GM23338 (cell line): ENCODE measurements at regions not wholly inside any gene's neighbourhood (a gene's known extent, or its start where the extent isn't known, plus 50 kb on each side); places are given as distances from the start of the nearest gene placed in this dataset.

Experiments
- ATAC-seq: fragments of 200-7000 bp; cut with Tn5 transposase; 3 replicates; pipeline ENCODE4 v1.9.1; 2020
- DNase-seq: peaks from one replicate; pipeline ENCODE4 v3.0.0-alpha.2; 2015; ENCODE audit warnings: low spot score
- H2AFZ ChIP-seq: fragments of 200-600 bp; sonication (generic); 2 replicates; pipeline ENCODE4 v1.8.0; 2016; ENCODE audit warnings: antibody characterized with exemption, mild to moderate bottlenecking, moderate library complexity
- H3F3A ChIP-seq: fragments of 200-600 bp; sonication (generic); replicated peaks from 2 replicates; pipeline ENCODE4 v1.8.0; 2017; ENCODE audit warnings: antibody characterized with exemption, mixed run types, low read depth
- H3K27ac ChIP-seq: fragments of 200-600 bp; sonication (generic); 2 replicates; pipeline ENCODE4 v1.6.1; 2016; ENCODE audit warnings: low read depth
- H3K27me3 ChIP-seq: fragments of 200-600 bp; sonication (generic); 2 replicates; pipeline ENCODE4 v1.8.0; 2016; ENCODE audit warnings: mild to moderate bottlenecking, mixed run types, moderate library complexity; ENCODE audit not compliant: insufficient read depth
- H3K36me3 ChIP-seq: fragments of 200-600 bp; sonication (generic); 2 replicates; pipeline ENCODE4 v1.8.0; 2016; ENCODE audit warnings: mild to moderate bottlenecking; ENCODE audit not compliant: insufficient read depth
- H3K4me1 ChIP-seq: fragments of 200-600 bp; sonication (generic); 2 replicates; pipeline ENCODE4 v1.8.0; 2016; ENCODE audit warnings: mild to moderate bottlenecking, moderate library complexity; ENCODE audit not compliant: insufficient read depth
- H3K4me2 ChIP-seq: fragments of 200-600 bp; sonication (generic); 2 replicates; pipeline ENCODE4 v1.7.1; 2017; ENCODE audit warnings: mixed run types
- H3K4me3 ChIP-seq: fragments of 200-600 bp; sonication (generic); 2 replicates; pipeline ENCODE4 v1.6.1; 2016; ENCODE audit warnings: mixed run types
- H3K79me2 ChIP-seq: fragments of 200-600 bp; sonication (generic); replicated peaks from 2 replicates; pipeline ENCODE4 v1.8.0; 2017; ENCODE audit warnings: mild to moderate bottlenecking; ENCODE audit not compliant: insufficient read depth
- H3K9me2 ChIP-seq: fragments of 200-600 bp; sonication (generic); 2 replicates; pipeline ENCODE4 v1.8.0; 2017; ENCODE audit not compliant: insufficient read depth
- H4K20me1 ChIP-seq: fragments of 200-600 bp; sonication (generic); replicated peaks from 2 replicates; pipeline ENCODE4 v1.8.0; 2017; ENCODE audit warnings: mild to moderate bottlenecking; ENCODE audit not compliant: insufficient read depth
- H3K27ac Mint-ChIP-seq: 2 replicates; pipeline ENCODE4 v1.8.0; 2020; ENCODE audit warnings: inconsistent platforms, mild to moderate bottlenecking, moderate library complexity, mixed read lengths
- H3K27me3 Mint-ChIP-seq: 3 replicates; pipeline ENCODE4 v1.8.0; 2022; ENCODE audit warnings: low read depth, mild to moderate bottlenecking, moderate library complexity, mixed read lengths, inconsistent platforms; ENCODE audit not compliant: insufficient read depth, poor library complexity
- H3K36me3 Mint-ChIP-seq: 3 replicates; pipeline ENCODE4 v1.8.0; 2021; ENCODE audit warnings: low read depth, mild to moderate bottlenecking, inconsistent platforms, moderate library complexity, mixed read lengths
- H3K4me1 Mint-ChIP-seq: 3 replicates; pipeline ENCODE4 v1.8.0; 2020; ENCODE audit warnings: mild to moderate bottlenecking, inconsistent platforms, mixed read lengths
- H3K4me3 Mint-ChIP-seq: 3 replicates; pipeline ENCODE4 v1.8.0; 2021; ENCODE audit warnings: moderate library complexity, mild to moderate bottlenecking, inconsistent platforms, mixed read lengths
- H3K9me3 Mint-ChIP-seq: 3 replicates; pipeline ENCODE4 v1.8.0; 2020; ENCODE audit warnings: moderate library complexity, mild to moderate bottlenecking, inconsistent platforms, mixed read lengths
- CTCF ChIP-seq, 2 experiments: fragments of 200-600 bp in 1 of 2; sonication (generic) in 1 of 2; conservative IDR thresholded peaks; 2 replicates each; pipeline versions ENCODE4 v1.5.1 to v1.6.1; 2016 to 2017; ENCODE audit warnings: antibody characterized with exemption in 2 of 2, low read depth in 2 of 2, mild to moderate bottlenecking in 2 of 2, moderate library complexity in 1 of 2
- EZH2 ChIP-seq: fragments of 200-600 bp; sonication (generic); IDR thresholded peaks from one replicate; pipeline ENCODE4 v1.8.0; 2017; ENCODE audit warnings: antibody characterized with exemption, mild to moderate bottlenecking, low read depth; ENCODE audit not compliant: unreplicated experiment
- EZH2phosphoT487 ChIP-seq: fragments of 200-600 bp; sonication (generic); IDR thresholded peaks from one replicate; pipeline ENCODE4 v1.8.1; 2018; ENCODE audit warnings: antibody characterized with exemption; ENCODE audit not compliant: unreplicated experiment
- JUNB ChIP-seq: IDR thresholded peaks from one replicate; pipeline ENCODE4 v1.6.1; 2016; ENCODE audit warnings: antibody characterized with exemption; ENCODE audit not compliant: unreplicated experiment
- NANOG ChIP-seq: IDR thresholded peaks from 2 replicates; pipeline ENCODE4 v1.6.1; 2016; ENCODE audit warnings: antibody characterized with exemption, borderline replicate concordance
- POLR2AphosphoS5 ChIP-seq: IDR thresholded peaks from 2 replicates; pipeline ENCODE4 v1.6.1; 2016; ENCODE audit warnings: antibody characterized with exemption, low read depth
- REST ChIP-seq: IDR thresholded peaks from one replicate; pipeline ENCODE4 v1.6.1; 2018; ENCODE audit warnings: antibody characterized with exemption; ENCODE audit not compliant: unreplicated experiment
- STAT1 ChIP-seq: IDR thresholded peaks from one replicate; pipeline ENCODE4 v1.6.1; 2016; ENCODE audit warnings: antibody characterized with exemption; ENCODE audit not compliant: unreplicated experiment
- ZNF114 ChIP-seq: fragments of 250-450 bp; sonication (Bioruptor Pico); IDR thresholded peaks from 2 replicates; pipeline ENCODE4 v1.5.0; 2020; ENCODE audit warnings: mild to moderate bottlenecking, moderate library complexity
- ZNF331 ChIP-seq: fragments of 250-450 bp; sonication (Bioruptor Pico); IDR thresholded peaks from 2 replicates; pipeline ENCODE4 v1.5.0; 2020; ENCODE audit warnings: low read depth, mild to moderate bottlenecking, moderate library complexity
- ZNF462 ChIP-seq: fragments of 250-450 bp; sonication (Bioruptor Pico); IDR thresholded peaks from 2 replicates; pipeline ENCODE4 v1.5.0; 2020; ENCODE audit warnings: mild to moderate bottlenecking, moderate library complexity

- TF ChIP-seq CTCF (conservative IDR thresholded peaks at IDR 0.05; ENCODE audit: low read depth in 2 of 2) (no peak), ZNF114 (no peak)
Observed at GRCh38 chr6:66086532-66086931, 379.5 kb upstream of the EYS start (continued).

GRCh38 chr6:66082914-66083313 lies 375.9 kb upstream of the EYS start:
- Histone ChIP-seq H3K4me3 (no peak overlapping the region), H3K27me3 (no peaks in the 10 kb centered on the region), H4K20me1 (no peaks in the 10 kb centered on the region), H3K9me2 (peaks cover 4% of the 10 kb centered on the region; the same call in 1 of the 2 replicates), H3K79me2 (no peaks in the 10 kb centered on the region), H3K36me3 (no peaks in the 10 kb centered on the region), H3K27ac (no peak overlapping the region), H3F3A (no peaks in the 10 kb centered on the region), H3K4me1 (no peaks in the 10 kb centered on the region), H3K4me2 (no peak overlapping the region), H2AFZ (no peak overlapping the region)
- H3K27ac Mint-ChIP-seq = no peak overlapping the region
- TF ChIP-seq EZH2 (no peak), JUNB (no peak), NANOG (no peak), ZNF114 (no peak), ZNF331 (no peak), CTCF (conservative IDR thresholded peaks at IDR 0.05; ENCODE audit: low read depth in 2 of 2) (no peak), ZNF462 (no peak), STAT1 (no peak), REST (no peak), POLR2AphosphoS5 (no peak), EZH2phosphoT487 (no peak)
- H3K4me3 Mint-ChIP-seq = no peak overlapping the region
- DNase-seq = no peak
- peaks cover 58% of the 10 kb centered on the region for H3K9me3 Mint-ChIP-seq
- no peaks in the 10 kb centered on the region; the same call in 2 of the 3 replicates for H3K4me1 Mint-ChIP-seq
- no peak for ATAC-seq
- H3K27me3 Mint-ChIP-seq = peaks cover 7% of the 10 kb centered on the region
- H3K36me3 Mint-ChIP-seq = peaks cover 12% of the 10 kb centered on the region; the same call in 2 of the 3 replicates
